K562 (cell line): ENCODE measurements at regions not wholly inside any gene's neighbourhood (a gene's known extent, or its start where the extent isn't known, plus 50 kb on each side); places are given as distances from the start of the nearest gene placed in this dataset.

Experiments
- ATAC-seq: fragments of 200-7000 bp; cut with Tn5 transposase; 3 replicates; pipeline ENCODE4 v1.9.1; 2020; ENCODE audit warnings: moderate library complexity
- BruUV-seq: library from RNA; stranded (reverse); fragments of 400-500 nt; replicated peaks from 2 replicates; lab custom pipeline; 2021; lab: Mats Ljungman, UMichigan
- CTCF ChIA-PET: fragments of 300-600 bp; formaldehyde crosslinking; extraction: SDS; loops from one replicate; lab custom pipeline; 2021; ENCODE audit warnings: low intra/inter-chr PET ratio; lab: Yijun Ruan, JAX
- POLR2A ChIA-PET: fragments of 300-600, 350-650 bp; sonication (Branson Sonifier 250); formaldehyde crosslinking; extraction: SDS; loops from one replicate; lab custom pipeline; 2021; ENCODE audit warnings: antibody characterized with exemption, inconsistent platforms; lab: Yijun Ruan, JAX
- DNase-seq, 4 experiments: peaks; one replicate each; pipeline versions ENCODE4 v3.0.0 to v3.0.0-alpha.2; 2011 to 2018; ENCODE audit warnings: low spot score in 3 of 4, mixed read lengths in 3 of 4; ENCODE audit errors: extremely low read depth in 1 of 4
- FAIRE-seq: peaks from 2 replicates; lab custom pipeline; 2011; peaks lifted over from hg19 to GRCh38; lab: Jason Lieb, UNC
- H2AFZ ChIP-seq: 2 replicates; pipeline ENCODE4 v1.6.0; 2011; ENCODE audit warnings: low read depth, low read length, control low read depth, inconsistent platforms
- H3K27ac ChIP-seq: fragments of 200-600 bp; 3 replicates; pipeline ENCODE4 v1.8.0; 2011; ENCODE audit warnings: low read depth, mild to moderate bottlenecking, control low read depth, inconsistent platforms, low read length, moderate library complexity, mixed read lengths; ENCODE audit errors: extremely low read depth
- H3K27me3 ChIP-seq, 2 experiments: fragments of 300-600 bp in 1 of 2; 2 replicates in 1 of 2; 3 replicates in 1 of 2; pipeline versions ENCODE4 v1.6.0 to v1.8.0; 2011; ENCODE audit warnings: inconsistent platforms in 2 of 2, low read length in 2 of 2, mild to moderate bottlenecking in 1 of 2, mixed read lengths in 1 of 2, moderate library complexity in 1 of 2; ENCODE audit not compliant: control insufficient read depth in 2 of 2, insufficient read depth in 2 of 2
- H3K36me3 ChIP-seq: fragments of 300-600 bp; 3 replicates; pipeline ENCODE4 v1.8.0; 2011; ENCODE audit warnings: mild to moderate bottlenecking, low read length, inconsistent platforms; ENCODE audit not compliant: control insufficient read depth, insufficient read depth
- H3K4me1 ChIP-seq, 2 experiments: fragments of 200-600 bp in 1 of 2; replicated peaks in 1 of 2; 2 replicates in 1 of 2; 3 replicates in 1 of 2; pipeline versions ENCODE4 v1.5.1 to v1.8.0; 2011; ENCODE audit warnings: inconsistent platforms in 2 of 2, low read length in 2 of 2, mild to moderate bottlenecking in 1 of 2, mixed read lengths in 1 of 2, moderate library complexity in 1 of 2; ENCODE audit not compliant: control insufficient read depth in 2 of 2, insufficient read depth in 2 of 2
- H3K4me2 ChIP-seq: 2 replicates; pipeline ENCODE4 v1.6.1; 2011; ENCODE audit warnings: low read length, control low read depth, inconsistent platforms, mixed read lengths; ENCODE audit not compliant: insufficient read depth
- H3K4me3 ChIP-seq: fragments of 200-600 bp; sonication (generic), shearing (Covaris generic); 2 replicates; pipeline ENCODE4 v1.5.1; 2016; ENCODE audit warnings: control low read depth, inconsistent platforms
- H3K79me2 ChIP-seq: fragments of 200-600 bp; 3 replicates; pipeline ENCODE4 v1.8.0; 2011; ENCODE audit warnings: low read length, inconsistent platforms; ENCODE audit not compliant: control insufficient read depth, insufficient read depth
- H3K9ac ChIP-seq, 2 experiments: 2 replicates each; pipeline versions ENCODE4 v1.6.0 to v1.6.1; 2011; ENCODE audit warnings: low read depth in 2 of 2, low read length in 2 of 2, control low read depth in 1 of 2, inconsistent platforms in 1 of 2, mild to moderate bottlenecking in 1 of 2, mixed read lengths in 1 of 2; ENCODE audit not compliant: insufficient read depth in 1 of 2
- H3K9me1 ChIP-seq: one replicate; pipeline ENCODE4 v1.6.0; 2011; ENCODE audit warnings: inconsistent platforms, mild to moderate bottlenecking, low read length, moderate library complexity; ENCODE audit not compliant: control insufficient read depth, insufficient read depth
- H3K9me3 ChIP-seq: replicated peaks from 2 replicates; pipeline ENCODE4 v1.5.1; 2011; ENCODE audit warnings: low read depth, low read length, inconsistent platforms; ENCODE audit not compliant: control insufficient read depth, insufficient read depth
- H4K20me1 ChIP-seq: replicated peaks from 2 replicates; pipeline ENCODE4 v1.6.1; 2011; ENCODE audit warnings: low read length, inconsistent platforms, mixed read lengths; ENCODE audit not compliant: control insufficient read depth, insufficient read depth
- CCAR2 ChIP-seq: fragments of 200-400 bp; formaldehyde crosslinking; IDR thresholded peaks from 2 replicates; pipeline ENCODE4 v1.6.1; 2017; ENCODE audit warnings: mild to moderate bottlenecking, low read depth, low read length
- PKNOX1 ChIP-seq: fragments of 450-650 bp; IDR thresholded peaks from 2 replicates; pipeline ENCODE4 v1.6.1; 2016
- ZNF780A ChIP-seq: fragments of 250-450 bp; sonication (Bioruptor Pico); IDR thresholded peaks from 2 replicates; pipeline ENCODE4 v1.5.0; 2021; ENCODE audit warnings: mild to moderate bottlenecking
- WGBS: fragments of 100-300 bp; shearing (Covaris generic); methylation state at CpG from one replicate; pipeline ENCODE4 v1.1.6; 2016; ENCODE audit warnings: low coverage, mixed read lengths; ENCODE audit not compliant: insufficient coverage; ENCODE audit errors: missing lambda C conversion rate; 5-methylcytosine and 5-hydroxymethylcytosine counted together
- in situ Hi-C: fragments of 300-500 bp; cut with MboI; formaldehyde crosslinking; loops from 4 replicates; pipeline ENCODE4 v1.15.0; 2018; ENCODE audit warnings: inconsistent platforms, mixed read lengths
- intact Hi-C: fragments of 100-400 bp; cut with micrococcal nuclease; formaldehyde crosslinking; loops from 2 replicates; pipeline ENCODE4 v1.14.2; 2022
- TF ChIP-seq, protein P1 (sequence below), 3 experiments: IDR thresholded peaks in 2 of 3; conservative IDR thresholded peaks in 1 of 3; 2 replicates each; pipeline ENCODE4 v1.5.1; 2011 to 2012; ENCODE audit warnings: low read length in 3 of 3, mild to moderate bottlenecking in 3 of 3, control low read depth in 2 of 3, improper control_type of control experiment in 1 of 3, inconsistent platforms in 1 of 3, low read depth in 1 of 3, mixed read lengths in 1 of 3, moderate library complexity in 1 of 3; ENCODE audit not compliant: insufficient read depth in 2 of 3

DNA sequence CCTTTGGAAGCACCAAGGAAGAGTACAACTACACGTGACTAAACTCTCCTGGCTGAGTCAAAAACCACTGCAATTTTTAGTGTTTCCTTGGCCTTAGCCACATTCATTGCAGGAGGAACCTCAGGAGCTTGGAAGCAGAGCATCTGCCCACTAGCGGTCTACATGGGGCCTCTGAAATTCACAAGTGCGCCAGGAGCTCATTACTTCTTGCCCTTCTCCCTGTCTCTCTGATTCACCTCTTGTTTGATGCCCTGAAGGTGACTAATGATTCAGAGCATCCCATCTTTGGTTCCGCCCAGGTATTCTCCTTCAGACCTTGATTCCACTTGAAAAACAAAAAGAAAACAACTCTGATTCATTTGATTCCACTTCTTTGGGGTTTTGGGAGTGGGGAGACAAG, 201.1 kb upstream of the LPP start:
- WGBS, result 11% methylated on average over 4 of the region's 4 CpGs
- in situ Hi-C loops, result no loop called here
- no peak overlapping the region for H3K27ac ChIP-seq

GRCh38 chr3:187954516-187954872, 199.5 kb upstream of the LPP start:
- POLR2A ChIA-PET, result no interaction called here
- H3K27me3 ChIP-seq, result peaks cover 0 to 4% of the 10 kb centered on the region in 2 experiments; a peak in 1 of 5 replicates
- no TSS peak for BruUV-seq
- no peak for DNase-seq
- H2AFZ ChIP-seq, result no peak overlapping the region
- H3K36me3 ChIP-seq, result no peaks in the 10 kb centered on the region
- ATAC-seq, result no peak
- H3K9me1 ChIP-seq, result no peaks in the 10 kb centered on the region
- no peaks in the 10 kb centered on the region for H3K79me2 ChIP-seq
- no peaks in the 10 kb centered on the region for H4K20me1 ChIP-seq
- in situ Hi-C loops, result no loop called here
- FAIRE-seq, result no peak
- H3K9me3 ChIP-seq, result no peaks in the 10 kb centered on the region
- no peak overlapping the region for H3K4me2 ChIP-seq
- no peak overlapping the region for H3K4me3 ChIP-seq
- no peak overlapping the region for H3K9ac ChIP-seq
- TF ChIP-seq CCAR2 (no peak), PKNOX1 (no peak)
- H3K4me1 ChIP-seq, result peaks cover 0 to 8% of the 10 kb centered on the region in 2 experiments; a peak in 2 of 5 replicates
- CTCF ChIA-PET, result no interaction called here
- WGBS, result 0% methylated on average over 2 of the region's 2 CpGs
- intact Hi-C loops, result no loop called here
- H3K27ac ChIP-seq, result no peak overlapping the region

More for the DNA sequence above, 201.1 kb upstream of the LPP start:
- peaks cover 0 to 8% of the 10 kb centered on the region in 2 experiments; a peak in 2 of 5 replicates for H3K4me1 ChIP-seq
- ChIA-PET CTCF (no interaction called here), POLR2A (no interaction called here)
- no peaks in the 10 kb centered on the region for H3K79me2 ChIP-seq
- DNase-seq (peak in 1 of 4 experiments; percentile 1), ATAC-seq (0 out of 3 replicates have a peak, but pooled peaks have one; percentile 47), FAIRE-seq (no peak)
- no TSS peak for BruUV-seq
- no peaks in the 10 kb centered on the region for H4K20me1 ChIP-seq
- peaks cover 0 to 4% of the 10 kb centered on the region in 2 experiments; a peak in 2 of 5 replicates for H3K27me3 ChIP-seq
- H2AFZ ChIP-seq, result no peak overlapping the region
- H3K4me3 ChIP-seq, result no peak overlapping the region
- no peak overlapping the region for H3K9ac ChIP-seq
- H3K36me3 ChIP-seq, result no peaks in the 10 kb centered on the region
- H3K4me2 ChIP-seq, result no peak overlapping the region
- TF ChIP-seq, protein P1, sequence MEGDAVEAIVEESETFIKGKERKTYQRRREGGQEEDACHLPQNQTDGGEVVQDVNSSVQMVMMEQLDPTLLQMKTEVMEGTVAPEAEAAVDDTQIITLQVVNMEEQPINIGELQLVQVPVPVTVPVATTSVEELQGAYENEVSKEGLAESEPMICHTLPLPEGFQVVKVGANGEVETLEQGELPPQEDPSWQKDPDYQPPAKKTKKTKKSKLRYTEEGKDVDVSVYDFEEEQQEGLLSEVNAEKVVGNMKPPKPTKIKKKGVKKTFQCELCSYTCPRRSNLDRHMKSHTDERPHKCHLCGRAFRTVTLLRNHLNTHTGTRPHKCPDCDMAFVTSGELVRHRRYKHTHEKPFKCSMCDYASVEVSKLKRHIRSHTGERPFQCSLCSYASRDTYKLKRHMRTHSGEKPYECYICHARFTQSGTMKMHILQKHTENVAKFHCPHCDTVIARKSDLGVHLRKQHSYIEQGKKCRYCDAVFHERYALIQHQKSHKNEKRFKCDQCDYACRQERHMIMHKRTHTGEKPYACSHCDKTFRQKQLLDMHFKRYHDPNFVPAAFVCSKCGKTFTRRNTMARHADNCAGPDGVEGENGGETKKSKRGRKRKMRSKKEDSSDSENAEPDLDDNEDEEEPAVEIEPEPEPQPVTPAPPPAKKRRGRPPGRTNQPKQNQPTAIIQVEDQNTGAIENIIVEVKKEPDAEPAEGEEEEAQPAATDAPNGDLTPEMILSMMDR (IDR thresholded peaks at IDR 0.05 in 2 of 3, conservative IDR thresholded peaks at IDR 0.05 in 1 of 3; ENCODE audit: insufficient read depth in 2 of 3, low read depth in 1 of 3, low read length in 3 of 3), result peak in 1 of 3 experiments; percentile 17; a peak in 1 of 6 replicates
- TF ChIP-seq ZNF780A (CRISPR knock-in tag), result no peak
- intact Hi-C loops, result no loop called here
- H3K9me3 ChIP-seq, result no peaks in the 10 kb centered on the region
- no peaks in the 10 kb centered on the region for H3K9me1 ChIP-seq
